ENCODE measurements at regions not wholly inside any gene's neighbourhood (a gene's known extent, or its start where the extent isn't known, plus 50 kb on each side); places are given as distances from the start of the nearest gene placed in this dataset.
"Not testable (repeated sequence)": the region's sequence is repeated elsewhere in the genome, so short reads cannot be mapped to it uniquely, and the experiment has no call there.

GRCh38 chr2:166773308-166773949 is 114.9 kb upstream of the XIRP2 start:
- H3K4me1 Mint-ChIP-seq = no peaks in the 10 kb centered on the region
- ChIA-PET CTCF (interaction anchor here (0.5 to 0.6 kb wide), 3 partner anchors 438 to 1260 kb away, joined by 3 read pairs; no protein-coding TSS in a partner anchor), POLR2A (no interaction called here)
- intact Hi-C loops (cut with DNase I, micrococcal nuclease) = no loop called here
- H3K36me3 Mint-ChIP-seq (ENCODE audit: low read depth) = no peaks in the 10 kb centered on the region
- no peak for DNase-seq
- no peak overlapping the region for H3K4me3 Mint-ChIP-seq
- H3K27ac Mint-ChIP-seq = no peak overlapping the region
- H3K27me3 Mint-ChIP-seq = no peaks in the 10 kb centered on the region
- ATAC-seq = no peak
- H3K9me3 Mint-ChIP-seq (ENCODE audit: low read depth) = no peaks in the 10 kb centered on the region

GRCh38 chr2:166768393-166769123 is 119.7 kb upstream of the XIRP2 start:
- H3K27ac Mint-ChIP-seq = no peak overlapping the region
- H3K4me3 Mint-ChIP-seq = no peak overlapping the region
- H3K27me3 Mint-ChIP-seq = no peaks in the 10 kb centered on the region
- H3K4me1 Mint-ChIP-seq = no peaks in the 10 kb centered on the region
- intact Hi-C loops (cut with DNase I, micrococcal nuclease) = no loop called here
- POLR2A ChIA-PET = no interaction called here
- no peaks in the 10 kb centered on the region for H3K9me3 Mint-ChIP-seq (ENCODE audit: low read depth)
- no peaks in the 10 kb centered on the region for H3K36me3 Mint-ChIP-seq (ENCODE audit: low read depth)
- CTCF ChIA-PET = no interaction called here
- DNase-seq (no peak), ATAC-seq (no peak)

GRCh38 chr2:166766769-166767322 is 121.4 kb upstream of the XIRP2 start:
- POLR2A ChIA-PET; H3K4me1 Mint-ChIP-seq; DNase-seq; H3K27ac Mint-ChIP-seq; H3K9me3 Mint-ChIP-seq (ENCODE audit: low read depth); H3K27me3 Mint-ChIP-seq; ATAC-seq; H3K4me3 Mint-ChIP-seq; H3K36me3 Mint-ChIP-seq (ENCODE audit: low read depth); intact Hi-C loops (cut with DNase I, micrococcal nuclease); CTCF ChIA-PET: not testable (repeated sequence)

- no peak for ATAC-seq
- H3K4me1 Mint-ChIP-seq = no peaks in the 10 kb centered on the region
These were observed 122.1 kb upstream of the XIRP2 start for GRCh38 chr2:166766220-166766619.

GRCh38 chr2:166765141-166765540 is 123.1 kb upstream of the XIRP2 start:
- H3K4me1 Mint-ChIP-seq = no peaks in the 10 kb centered on the region
- CTCF ChIA-PET = no interaction called here
- H3K4me3 Mint-ChIP-seq = no peak overlapping the region
- intact Hi-C loops (cut with DNase I, micrococcal nuclease) = no loop called here
- POLR2A ChIA-PET = no interaction called here
- DNase-seq (no peak), ATAC-seq (no peak)
- no peaks in the 10 kb centered on the region for H3K27me3 Mint-ChIP-seq
- no peaks in the 10 kb centered on the region for H3K36me3 Mint-ChIP-seq (ENCODE audit: low read depth)
- no peak overlapping the region for H3K27ac Mint-ChIP-seq
- no peaks in the 10 kb centered on the region for H3K9me3 Mint-ChIP-seq (ENCODE audit: low read depth)

More at GRCh38 chr2:166766220-166766619, 122.1 kb upstream of the XIRP2 start:
- ChIA-PET CTCF (no interaction called here), POLR2A (no interaction called here)
- H3K9me3 Mint-ChIP-seq (ENCODE audit: low read depth) = no peaks in the 10 kb centered on the region
- no peaks in the 10 kb centered on the region for H3K27me3 Mint-ChIP-seq
- DNase-seq = no peak
- H3K36me3 Mint-ChIP-seq (ENCODE audit: low read depth) = no peaks in the 10 kb centered on the region
- intact Hi-C loops (cut with DNase I, micrococcal nuclease) = no loop called here
- no peak overlapping the region for H3K4me3 Mint-ChIP-seq
- H3K27ac Mint-ChIP-seq = no peak overlapping the region

- Mint-ChIP-seq H3K4me1 (no peaks in the 10 kb centered on the region), H3K9me3 (ENCODE audit: low read depth) (no peaks in the 10 kb centered on the region), H3K27me3 (no peaks in the 10 kb centered on the region), H3K36me3 (ENCODE audit: low read depth) (no peaks in the 10 kb centered on the region), H3K27ac (no peak overlapping the region), H3K4me3 (no peak overlapping the region)
- intact Hi-C loops (cut with DNase I, micrococcal nuclease) = no loop called here
- no peak for ATAC-seq
- ChIA-PET POLR2A (no interaction called here), CTCF (interaction anchor here (1.0 kb wide), 1 partner anchor 23 kb away, joined by 3 read pairs; no protein-coding TSS in a partner anchor)
- no peak for DNase-seq
These were observed 123.6 kb upstream of the XIRP2 start for GRCh38 chr2:166764702-166765101.

- ATAC-seq (no peak), DNase-seq (no peak)
- no peaks in the 10 kb centered on the region for H3K9me3 Mint-ChIP-seq (ENCODE audit: low read depth)
- ChIA-PET CTCF (interaction anchor here (1.0 kb wide), 1 partner anchor 23 kb away, joined by 3 read pairs; no protein-coding TSS in a partner anchor), POLR2A (interaction anchor here (0.6 kb wide), 1 partner anchor 15 kb away, joined by 3 read pairs; no protein-coding TSS in a partner anchor)
- H3K27me3 Mint-ChIP-seq = no peaks in the 10 kb centered on the region
- no peaks in the 10 kb centered on the region for H3K4me1 Mint-ChIP-seq
- H3K27ac Mint-ChIP-seq = no peak overlapping the region
- no peak overlapping the region for H3K4me3 Mint-ChIP-seq
- intact Hi-C loops (cut with DNase I, micrococcal nuclease) = no loop called here
- H3K36me3 Mint-ChIP-seq (ENCODE audit: low read depth) = no peaks in the 10 kb centered on the region
These were observed 124.1 kb upstream of the XIRP2 start for GRCh38 chr2:166764216-166764615.

GRCh38 chr2:166762746-166763145 is 125.5 kb upstream of the XIRP2 start:
- H3K9me3 Mint-ChIP-seq (ENCODE audit: low read depth) = no peaks in the 10 kb centered on the region
- H3K27ac Mint-ChIP-seq = no peak overlapping the region
- no peaks in the 10 kb centered on the region for H3K27me3 Mint-ChIP-seq
- no peaks in the 10 kb centered on the region for H3K36me3 Mint-ChIP-seq (ENCODE audit: low read depth)
- H3K4me3 Mint-ChIP-seq = no peak overlapping the region
- intact Hi-C loops (cut with DNase I, micrococcal nuclease) = no loop called here
- H3K4me1 Mint-ChIP-seq = no peaks in the 10 kb centered on the region
- ATAC-seq (no peak), DNase-seq (no peak)
- POLR2A ChIA-PET = no interaction called here
- CTCF ChIA-PET = interaction anchor here (0.6 kb wide), 1 partner anchor 291 kb away, joined by 3 read pairs; no protein-coding TSS in a partner anchor

- CTCF ChIA-PET = no interaction called here
- H3K36me3 Mint-ChIP-seq (ENCODE audit: low read depth) = no peaks in the 10 kb centered on the region
- intact Hi-C loops (cut with DNase I, micrococcal nuclease) = no loop called here
These were observed 129.3 kb upstream of the XIRP2 start for GRCh38 chr2:166758956-166759355.

GRCh38 chr2:166750624-166751023 is 137.7 kb upstream of the XIRP2 start:
- H3K36me3 Mint-ChIP-seq (ENCODE audit: low read depth) = peaks cover 2% of the 10 kb centered on the region
- POLR2A ChIA-PET = no interaction called here
- ATAC-seq (no peak), DNase-seq (no peak)
- no peaks in the 10 kb centered on the region for H3K27me3 Mint-ChIP-seq
- H3K4me1 Mint-ChIP-seq = no peaks in the 10 kb centered on the region
- no peak overlapping the region for H3K4me3 Mint-ChIP-seq
- CTCF ChIA-PET = no interaction called here
- intact Hi-C loops (cut with DNase I, micrococcal nuclease) = no loop called here
- no peak overlapping the region for H3K27ac Mint-ChIP-seq
- peaks cover 4% of the 10 kb centered on the region for H3K9me3 Mint-ChIP-seq (ENCODE audit: low read depth)

More at GRCh38 chr2:166758956-166759355, 129.3 kb upstream of the XIRP2 start:
- no peak overlapping the region for H3K4me3 Mint-ChIP-seq
- no peaks in the 10 kb centered on the region for H3K4me1 Mint-ChIP-seq
- H3K27me3 Mint-ChIP-seq = no peaks in the 10 kb centered on the region
- no peak for DNase-seq
- no peak for ATAC-seq
- H3K27ac Mint-ChIP-seq = no peak overlapping the region
- H3K9me3 Mint-ChIP-seq (ENCODE audit: low read depth) = no peaks in the 10 kb centered on the region
- POLR2A ChIA-PET = no interaction called here

GRCh38 chr2:166744117-166744516 is 144.2 kb upstream of the XIRP2 start:
- H3K4me3 Mint-ChIP-seq; intact Hi-C loops (cut with DNase I, micrococcal nuclease); DNase-seq; ATAC-seq; H3K27ac Mint-ChIP-seq; H3K4me1 Mint-ChIP-seq; POLR2A ChIA-PET; H3K27me3 Mint-ChIP-seq: not testable (repeated sequence)
- H3K9me3 Mint-ChIP-seq (ENCODE audit: low read depth) = peaks cover 43% of the 10 kb centered on the region
- H3K36me3 Mint-ChIP-seq (ENCODE audit: low read depth) = peaks cover 12% of the 10 kb centered on the region
- CTCF ChIA-PET = interaction anchor here (0.6 kb wide), 1 partner anchor 151 kb away, joined by 3 read pairs; no protein-coding TSS in a partner anchor

- Mint-ChIP-seq H3K36me3 (ENCODE audit: low read depth) (peaks cover 12% of the 10 kb centered on the region), H3K9me3 (ENCODE audit: low read depth) (peaks cover 45% of the 10 kb centered on the region)
- H3K4me3 Mint-ChIP-seq; POLR2A ChIA-PET; ATAC-seq; DNase-seq; H3K27me3 Mint-ChIP-seq; intact Hi-C loops (cut with DNase I, micrococcal nuclease); H3K27ac Mint-ChIP-seq; H3K4me1 Mint-ChIP-seq: not testable (repeated sequence)
- CTCF ChIA-PET = interaction anchor here (0.6 kb wide), 1 partner anchor 150 kb away, joined by 3 read pairs; no protein-coding TSS in a partner anchor
These were observed 144.8 kb upstream of the XIRP2 start for GRCh38 chr2:166743482-166743881.

All from activated CD4-positive, alpha-beta T cell treated with anti-CD3 and anti-CD28 coated beads for 36 hours (primary cell).